Naive thymus-derived CD4-positive, alpha-beta T cell (primary cell): ENCODE measurements at regions not wholly inside any gene's neighbourhood (a gene's known extent, or its start where the extent isn't known, plus 50 kb on each side); places are given as distances from the start of the nearest gene placed in this dataset.

Experiments used
- ATAC-seq: fragments of 150-1000 bp; cut with Tn5 transposase; 2 replicates; pipeline ENCODE4 v1.10.0; 2021; ENCODE audit warnings: mild to moderate bottlenecking, moderate library complexity
- CTCF ChIA-PET: fragments of 350-600 bp; sonication (Branson Sonifier 250); formaldehyde crosslinking; loops from one replicate; lab custom pipeline; 2021; ENCODE audit warnings: antibody characterized with exemption; lab: Charles Lee
- POLR2A ChIA-PET: fragments of 350-600 bp; sonication (Branson Sonifier 250); formaldehyde crosslinking; loops from one replicate; lab custom pipeline; 2021; ENCODE audit warnings: antibody characterized with exemption, inconsistent platforms; lab: Charles Lee
- DNase-seq, 9 donors: peaks; one replicate each; pipeline versions ENCODE4 v3.0.0 to v3.0.0-alpha.2; 2020 to 2022; ENCODE audit warnings: mixed read lengths in 1 of 9
- H3K27ac ChIP-seq: one replicate; pipeline ENCODE4 v1.7.0; 2013; ENCODE audit warnings: mild to moderate bottlenecking, low read depth, low read length, moderate library complexity
- H3K27me3 ChIP-seq, 2 donors: one replicate each; pipeline ENCODE4 v1.7.0; 2013; ENCODE audit warnings: low read length in 2 of 2, mild to moderate bottlenecking in 2 of 2, moderate library complexity in 2 of 2; ENCODE audit not compliant: control insufficient read depth in 2 of 2, insufficient read depth in 2 of 2
- H3K36me3 ChIP-seq, 3 experiments: 1 replicate in 2 of 3; 2 replicates in 1 of 3; pipeline ENCODE4 v1.7.0; 2013; ENCODE audit warnings: low read length in 3 of 3, mild to moderate bottlenecking in 3 of 3, moderate library complexity in 1 of 3; ENCODE audit not compliant: insufficient read depth in 3 of 3, control insufficient read depth in 2 of 3
- H3K4me1 ChIP-seq, 2 donors: one replicate each; pipeline ENCODE4 v1.7.0; 2013; ENCODE audit warnings: low read length in 2 of 2, mild to moderate bottlenecking in 2 of 2, moderate library complexity in 1 of 2; ENCODE audit not compliant: control insufficient read depth in 2 of 2, insufficient read depth in 2 of 2
- H3K4me3 ChIP-seq: 2 replicates; pipeline ENCODE4 v1.7.0; 2013; ENCODE audit warnings: mild to moderate bottlenecking, low read length
- H3K9me3 ChIP-seq, 3 experiments: 1 replicate in 2 of 3; 2 replicates in 1 of 3; pipeline ENCODE4 v1.7.0; 2013; ENCODE audit warnings: low read length in 3 of 3; ENCODE audit not compliant: control insufficient read depth in 2 of 3
- H3K27ac Mint-ChIP-seq, 9 donors: one replicate each; pipeline ENCODE4 v1.8.0; 2020 to 2022; ENCODE audit warnings: mixed read lengths in 9 of 9, mild to moderate bottlenecking in 8 of 9, moderate library complexity in 5 of 9, inconsistent platforms in 2 of 9
- H3K27me3 Mint-ChIP-seq, 5 donors: one replicate each; pipeline ENCODE4 v1.8.0; 2021 to 2022; ENCODE audit warnings: mixed read lengths in 5 of 5, mild to moderate bottlenecking in 1 of 5
- H3K36me3 Mint-ChIP-seq, 5 donors: one replicate each; pipeline ENCODE4 v1.8.0; 2020 to 2022; ENCODE audit warnings: mixed read lengths in 5 of 5, mild to moderate bottlenecking in 3 of 5, inconsistent platforms in 1 of 5
- H3K4me1 Mint-ChIP-seq, 7 donors: one replicate each; pipeline ENCODE4 v1.8.0; 2020 to 2022; ENCODE audit warnings: mixed read lengths in 7 of 7, mild to moderate bottlenecking in 3 of 7, inconsistent platforms in 1 of 7
- H3K4me3 Mint-ChIP-seq, 10 donors: one replicate each; pipeline ENCODE4 v1.8.0; 2020 to 2022; ENCODE audit warnings: mild to moderate bottlenecking in 10 of 10, mixed read lengths in 10 of 10, moderate library complexity in 6 of 10, inconsistent platforms in 2 of 10
- H3K9me3 Mint-ChIP-seq, 11 donors: one replicate each; pipeline ENCODE4 v1.8.0; 2020 to 2022; ENCODE audit warnings: mixed read lengths in 11 of 11, mild to moderate bottlenecking in 4 of 11, inconsistent platforms in 1 of 11, moderate library complexity in 1 of 11
- intact Hi-C, 2 donors: fragments of 100-400 bp; cut with micrococcal nuclease; formaldehyde crosslinking; loops; one replicate each; pipeline ENCODE4 v1.15.1; 2023

- peaks cover 0 to 1% (median 0%) of the 10 kb centered on the region in 7 donors for H3K4me1 Mint-ChIP-seq
- DNase-seq, result no peak
- ChIA-PET POLR2A (no interaction called here), CTCF (no interaction called here)
- Histone ChIP-seq H3K36me3 (no peaks in the 10 kb centered on the region), H3K9me3 (no peaks in the 10 kb centered on the region), H3K27ac (no peak overlapping the region), H3K4me1 (no peaks in the 10 kb centered on the region), H3K4me3 (no peak overlapping the region), H3K27me3 (no peaks in the 10 kb centered on the region)
- H3K27me3 Mint-ChIP-seq, result no peaks in the 10 kb centered on the region
- H3K27ac Mint-ChIP-seq, result no peak overlapping the region
- peaks cover 0 to 5% (median 2%) of the 10 kb centered on the region in 11 donors for H3K9me3 Mint-ChIP-seq
- H3K4me3 Mint-ChIP-seq, result no peak overlapping the region
- H3K36me3 Mint-ChIP-seq, result no peaks in the 10 kb centered on the region
- intact Hi-C loops, result no loop called here
- ATAC-seq, result no peak
Observed at GRCh38 chrX:5015451-5015850, 1213.2 kb downstream of the NLGN4X start.

GRCh38 chrX:4994855-4995254 is 1233.8 kb downstream of the NLGN4X start:
- H3K9me3 Mint-ChIP-seq, result peaks cover 0 to 23% (median 5%) of the 10 kb centered on the region in 11 donors
- no peaks in the 10 kb centered on the region for H3K27me3 Mint-ChIP-seq
- H3K27ac ChIP-seq, result no peak overlapping the region
- POLR2A ChIA-PET, result no interaction called here
- no peak overlapping the region for H3K27ac Mint-ChIP-seq
- H3K4me3 ChIP-seq, result no peak overlapping the region
- no peak overlapping the region for H3K4me3 Mint-ChIP-seq
- no peaks in the 10 kb centered on the region for H3K9me3 ChIP-seq
- ATAC-seq (no peak), DNase-seq (no peak)
- intact Hi-C loops, result no loop called here
- no peaks in the 10 kb centered on the region for H3K27me3 ChIP-seq
- H3K4me1 Mint-ChIP-seq, result no peaks in the 10 kb centered on the region
- CTCF ChIA-PET, result no interaction called here
- H3K4me1 ChIP-seq, result no peaks in the 10 kb centered on the region
- H3K36me3 Mint-ChIP-seq, result no peaks in the 10 kb centered on the region
- H3K36me3 ChIP-seq, result no peaks in the 10 kb centered on the region

GRCh38 chrX:4978613-4979012 is 1250.1 kb downstream of the NLGN4X start:
- Mint-ChIP-seq H3K36me3 (no peaks in the 10 kb centered on the region), H3K4me3 (no peak overlapping the region), H3K4me1 (no peaks in the 10 kb centered on the region), H3K9me3 (peaks cover 0 to 15% (median 2%) of the 10 kb centered on the region in 11 donors), H3K27ac (no peak overlapping the region), H3K27me3 (no peaks in the 10 kb centered on the region)
- ChIA-PET POLR2A (no interaction called here), CTCF (no interaction called here)
- DNase-seq, result no peak
- H3K36me3 ChIP-seq, result no peaks in the 10 kb centered on the region
- H3K4me1 ChIP-seq, result no peaks in the 10 kb centered on the region
- H3K27ac ChIP-seq, result no peak overlapping the region
- ATAC-seq, result no peak
- no peak overlapping the region for H3K4me3 ChIP-seq
- no peaks in the 10 kb centered on the region for H3K9me3 ChIP-seq
- intact Hi-C loops, result no loop called here
- H3K27me3 ChIP-seq, result no peaks in the 10 kb centered on the region

- Histone ChIP-seq H3K4me3 (no peak overlapping the region), H3K36me3 (no peaks in the 10 kb centered on the region), H3K27ac (no peak overlapping the region), H3K4me1 (no peaks in the 10 kb centered on the region), H3K9me3 (no peaks in the 10 kb centered on the region), H3K27me3 (no peaks in the 10 kb centered on the region)
- Mint-ChIP-seq H3K9me3 (peaks cover 0 to 12% (median 5%) of the 10 kb centered on the region in 11 donors), H3K36me3 (no peaks in the 10 kb centered on the region), H3K4me1 (no peaks in the 10 kb centered on the region), H3K27me3 (no peaks in the 10 kb centered on the region), H3K4me3 (no peak overlapping the region), H3K27ac (no peak overlapping the region)
- ATAC-seq (no peak), DNase-seq (no peak)
- POLR2A ChIA-PET, result no interaction called here
- intact Hi-C loops, result no loop called here
- CTCF ChIA-PET, result no interaction called here
Observed at GRCh38 chrX:4971646-4972045, 1257.0 kb downstream of the NLGN4X start.

GRCh38 chrX:4964112-4964511 is 1250.7 kb upstream of the PRKX start:
- intact Hi-C loops, result no loop called here
- no peaks in the 10 kb centered on the region for H3K4me1 Mint-ChIP-seq
- no peak overlapping the region for H3K27ac Mint-ChIP-seq
- H3K9me3 Mint-ChIP-seq, result peaks cover 0 to 12% (median 5%) of the 10 kb centered on the region in 11 donors
- Histone ChIP-seq H3K4me1 (no peaks in the 10 kb centered on the region), H3K27me3 (no peaks in the 10 kb centered on the region), H3K4me3 (no peak overlapping the region), H3K27ac (no peak overlapping the region), H3K9me3 (no peaks in the 10 kb centered on the region), H3K36me3 (no peaks in the 10 kb centered on the region)
- CTCF ChIA-PET, result no interaction called here
- H3K4me3 Mint-ChIP-seq, result no peak overlapping the region
- no peaks in the 10 kb centered on the region for H3K27me3 Mint-ChIP-seq
- DNase-seq, result no peak
- H3K36me3 Mint-ChIP-seq, result no peaks in the 10 kb centered on the region
- no peak for ATAC-seq
- POLR2A ChIA-PET, result no interaction called here

GRCh38 chrX:4963432-4963831 is 1250.0 kb upstream of the PRKX start:
- H3K4me1 ChIP-seq, result no peaks in the 10 kb centered on the region
- H3K36me3 ChIP-seq, result no peaks in the 10 kb centered on the region
- intact Hi-C loops, result no loop called here
- H3K27ac Mint-ChIP-seq, result no peak overlapping the region
- H3K27me3 ChIP-seq, result no peaks in the 10 kb centered on the region
- H3K4me1 Mint-ChIP-seq, result no peaks in the 10 kb centered on the region
- H3K27me3 Mint-ChIP-seq, result no peaks in the 10 kb centered on the region
- no peak overlapping the region for H3K27ac ChIP-seq
- H3K36me3 Mint-ChIP-seq, result no peaks in the 10 kb centered on the region
- no peak overlapping the region for H3K4me3 ChIP-seq
- H3K9me3 Mint-ChIP-seq, result peaks cover 0 to 9% (median 5%) of the 10 kb centered on the region in 11 donors
- no peak for DNase-seq
- no peaks in the 10 kb centered on the region for H3K9me3 ChIP-seq
- ATAC-seq, result no peak
- no peak overlapping the region for H3K4me3 Mint-ChIP-seq
- CTCF ChIA-PET, result no interaction called here
- POLR2A ChIA-PET, result no interaction called here

GRCh38 chrX:4944767-4945166 is 1231.3 kb upstream of the PRKX start:
- no peak overlapping the region for H3K27ac Mint-ChIP-seq
- Histone ChIP-seq H3K4me1 (no peaks in the 10 kb centered on the region), H3K36me3 (no peaks in the 10 kb centered on the region), H3K27me3 (no peaks in the 10 kb centered on the region), H3K9me3 (no peaks in the 10 kb centered on the region), H3K4me3 (no peak overlapping the region), H3K27ac (no peak overlapping the region)
- ChIA-PET CTCF (no interaction called here), POLR2A (no interaction called here)
- H3K36me3 Mint-ChIP-seq, result no peaks in the 10 kb centered on the region
- intact Hi-C loops, result no loop called here
- DNase-seq, result no peak
- ATAC-seq, result no peak
- no peaks in the 10 kb centered on the region for H3K4me1 Mint-ChIP-seq
- peaks cover 0 to 8% (median 0%) of the 10 kb centered on the region in 11 donors for H3K9me3 Mint-ChIP-seq
- H3K4me3 Mint-ChIP-seq, result no peak overlapping the region
- H3K27me3 Mint-ChIP-seq, result no peaks in the 10 kb centered on the region
